Kidney epithelial cell (primary cell): ENCODE measurements at regions not wholly inside any gene's neighbourhood (a gene's known extent, or its start where the extent isn't known, plus 50 kb on each side); places are given as distances from the start of the nearest gene placed in this dataset.

ENCODE experiments used
- DNase-seq: peaks from one replicate; pipeline ENCODE4 v3.0.0-alpha.2; 2010; ENCODE audit warnings: low read depth
- H3K27me3 ChIP-seq: 2 replicates; pipeline ENCODE4 v1.6.0; 2011; ENCODE audit warnings: low read length; ENCODE audit not compliant: control insufficient read depth, insufficient read depth
- H3K36me3 ChIP-seq: 2 replicates; pipeline ENCODE4 v1.5.1; 2011; ENCODE audit warnings: low read length; ENCODE audit not compliant: control insufficient read depth, insufficient read depth
- H3K4me3 ChIP-seq: 2 replicates; pipeline ENCODE4 v1.5.1; 2011; ENCODE audit warnings: low read depth, mild to moderate bottlenecking, control low read depth, low read length
- TF ChIP-seq, protein P1 (sequence below): IDR thresholded peaks from 2 replicates; pipeline ENCODE4 v1.5.1; 2011; ENCODE audit warnings: mild to moderate bottlenecking, moderate library complexity, low read length, control low read depth, inconsistent platforms; ENCODE audit not compliant: insufficient read depth, poor library complexity, severe bottlenecking

DNA sequence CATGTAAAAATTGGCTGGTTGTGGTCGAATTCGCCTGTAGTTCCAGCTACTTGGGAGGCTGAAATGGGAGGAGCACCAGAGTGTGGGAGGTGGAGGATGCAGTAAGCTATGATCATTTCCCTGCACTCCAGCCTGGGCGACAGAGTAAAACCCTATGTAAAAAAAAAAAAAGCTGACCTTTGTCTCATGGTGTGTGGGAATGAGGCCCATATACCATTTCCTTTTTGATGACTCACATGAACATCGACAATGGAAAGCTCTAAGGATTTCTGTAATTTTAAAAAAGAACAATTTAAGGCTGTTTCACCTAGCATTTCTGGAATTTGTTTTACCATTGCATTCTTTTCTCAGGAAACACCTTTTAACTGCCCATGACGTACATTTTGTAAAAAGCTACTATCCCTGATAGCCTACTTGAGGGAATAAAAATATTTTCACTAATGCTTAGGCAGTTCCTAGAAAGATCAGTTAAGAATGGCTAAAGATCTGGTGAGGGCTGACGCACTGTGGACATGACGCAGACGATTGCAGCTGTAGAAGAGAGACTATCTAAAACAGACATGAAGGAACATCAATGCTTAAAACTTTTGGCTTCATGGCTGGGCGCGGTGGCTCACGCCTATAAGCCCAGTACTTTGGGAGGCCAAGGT lies 400.6 kb upstream of the IGFBP3 start:
- no peaks in the 10 kb centered on the region for H3K36me3 ChIP-seq
- TF ChIP-seq, protein P1, sequence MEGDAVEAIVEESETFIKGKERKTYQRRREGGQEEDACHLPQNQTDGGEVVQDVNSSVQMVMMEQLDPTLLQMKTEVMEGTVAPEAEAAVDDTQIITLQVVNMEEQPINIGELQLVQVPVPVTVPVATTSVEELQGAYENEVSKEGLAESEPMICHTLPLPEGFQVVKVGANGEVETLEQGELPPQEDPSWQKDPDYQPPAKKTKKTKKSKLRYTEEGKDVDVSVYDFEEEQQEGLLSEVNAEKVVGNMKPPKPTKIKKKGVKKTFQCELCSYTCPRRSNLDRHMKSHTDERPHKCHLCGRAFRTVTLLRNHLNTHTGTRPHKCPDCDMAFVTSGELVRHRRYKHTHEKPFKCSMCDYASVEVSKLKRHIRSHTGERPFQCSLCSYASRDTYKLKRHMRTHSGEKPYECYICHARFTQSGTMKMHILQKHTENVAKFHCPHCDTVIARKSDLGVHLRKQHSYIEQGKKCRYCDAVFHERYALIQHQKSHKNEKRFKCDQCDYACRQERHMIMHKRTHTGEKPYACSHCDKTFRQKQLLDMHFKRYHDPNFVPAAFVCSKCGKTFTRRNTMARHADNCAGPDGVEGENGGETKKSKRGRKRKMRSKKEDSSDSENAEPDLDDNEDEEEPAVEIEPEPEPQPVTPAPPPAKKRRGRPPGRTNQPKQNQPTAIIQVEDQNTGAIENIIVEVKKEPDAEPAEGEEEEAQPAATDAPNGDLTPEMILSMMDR = no peak
- DNase-seq = peak; percentile 10
- no peak overlapping the region for H3K4me3 ChIP-seq
- H3K27me3 ChIP-seq = no peaks in the 10 kb centered on the region

DNA sequence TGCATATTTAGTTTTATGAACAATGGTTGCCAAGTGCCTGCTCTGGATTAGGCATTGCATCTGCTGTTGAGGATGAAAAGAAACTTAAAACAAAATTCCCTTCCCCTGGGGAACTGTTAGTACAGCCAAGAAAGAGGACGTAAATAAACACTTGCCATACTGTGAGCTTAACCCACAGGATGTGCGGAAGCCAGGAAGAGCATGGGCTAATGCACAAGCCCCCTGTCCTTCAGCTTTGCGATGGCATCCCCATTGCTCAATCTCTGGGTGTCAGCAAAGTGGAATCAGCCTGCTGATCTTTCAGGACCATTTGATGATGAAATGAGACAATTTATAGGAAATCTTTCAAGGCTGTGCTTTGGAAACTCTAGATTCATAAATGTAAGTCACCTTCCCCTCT lies 399.9 kb upstream of the IGFBP3 start:
- Histone ChIP-seq H3K36me3 (no peaks in the 10 kb centered on the region), H3K27me3 (no peaks in the 10 kb centered on the region), H3K4me3 (no peak overlapping the region)
- TF ChIP-seq, protein P1 = no peak
- no peak for DNase-seq

DNA sequence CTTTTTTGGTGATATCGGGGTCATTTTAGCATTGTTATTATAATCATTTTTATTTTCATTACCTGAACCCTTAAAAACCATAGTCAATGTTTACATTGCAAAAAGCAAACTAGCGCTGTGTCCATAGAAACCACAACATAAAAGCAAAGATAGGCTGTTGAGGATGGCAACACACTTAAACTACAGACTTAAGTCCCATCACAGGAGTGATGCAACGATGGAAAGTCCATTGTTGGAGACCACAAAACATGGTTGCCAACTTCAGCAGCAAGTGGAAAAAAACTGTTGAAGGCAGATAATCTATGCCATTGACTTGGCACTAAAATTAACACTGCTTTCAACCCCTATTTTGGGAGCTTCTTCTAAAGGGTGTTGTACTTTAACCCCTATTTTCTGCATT lies 398.8 kb upstream of the IGFBP3 start:
- no peaks in the 10 kb centered on the region for H3K36me3 ChIP-seq
- DNase-seq = no peak
- no peaks in the 10 kb centered on the region for H3K27me3 ChIP-seq
- TF ChIP-seq, protein P1 = no peak
- H3K4me3 ChIP-seq = no peak overlapping the region

DNA sequence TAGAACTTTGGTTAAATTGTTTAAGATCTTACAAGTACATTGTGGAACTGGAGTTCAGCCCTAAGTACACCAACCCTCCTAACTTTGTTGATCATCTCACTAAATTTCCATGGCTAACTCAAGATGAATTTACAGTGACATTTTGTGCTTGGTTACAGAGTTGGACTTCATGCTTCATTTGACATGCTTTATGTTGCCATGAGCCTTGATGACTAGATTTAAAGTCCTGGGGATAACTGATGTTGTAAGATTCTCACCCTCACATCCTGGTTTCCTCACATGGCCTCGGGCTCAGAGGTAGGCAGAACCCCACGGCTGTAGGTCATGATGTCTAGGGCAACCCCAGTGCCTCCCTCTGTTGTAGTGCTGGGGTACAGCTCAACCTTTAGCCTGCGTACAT lies 397.2 kb upstream of the IGFBP3 start:
- H3K27me3 ChIP-seq = no peaks in the 10 kb centered on the region
- TF ChIP-seq, protein P1 = no peak
- no peak overlapping the region for H3K4me3 ChIP-seq
- H3K36me3 ChIP-seq = no peaks in the 10 kb centered on the region
- no peak for DNase-seq

DNA sequence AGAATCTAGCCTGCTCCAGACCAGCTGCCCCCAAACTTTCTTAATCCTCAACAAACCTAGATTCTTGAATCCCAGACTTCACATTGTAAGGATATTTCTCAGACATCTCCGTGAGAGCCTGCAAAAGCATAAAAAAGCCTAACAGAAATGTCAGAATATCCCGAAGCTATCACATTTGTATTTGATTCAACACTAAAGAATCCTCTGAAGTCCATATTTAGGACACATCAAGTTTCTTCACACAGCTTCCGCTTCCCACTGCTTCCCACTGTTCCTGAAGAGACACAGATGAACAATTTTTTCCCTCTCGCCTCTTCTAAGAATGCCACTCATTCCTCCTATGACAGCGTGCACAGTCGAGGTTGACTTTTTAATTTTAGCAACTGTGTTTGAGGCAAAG lies 396.2 kb upstream of the IGFBP3 start:
- no peak overlapping the region for H3K4me3 ChIP-seq
- no peaks in the 10 kb centered on the region for H3K27me3 ChIP-seq
- DNase-seq = no peak
- TF ChIP-seq, protein P1 = no peak
- no peaks in the 10 kb centered on the region for H3K36me3 ChIP-seq

DNA sequence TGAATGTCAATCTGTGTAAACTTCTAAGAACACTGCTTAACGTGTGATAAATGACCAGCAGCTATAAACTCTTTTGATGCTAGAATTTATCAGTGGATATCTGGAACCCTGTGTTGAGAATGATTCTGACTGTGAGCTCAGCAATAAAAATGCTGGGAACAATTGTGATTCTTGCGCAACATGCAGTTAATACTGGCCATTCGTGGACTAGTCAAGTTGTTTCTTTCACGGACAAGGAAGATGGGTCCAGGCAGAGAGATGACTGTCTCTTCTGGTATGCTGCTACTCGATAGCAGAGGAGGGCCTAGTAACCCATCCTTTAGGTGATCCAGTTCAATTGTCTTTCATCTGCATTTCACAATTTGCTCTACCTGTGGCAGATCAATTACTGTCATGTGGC lies 394.8 kb upstream of the IGFBP3 start:
- H3K27me3 ChIP-seq = no peaks in the 10 kb centered on the region
- H3K4me3 ChIP-seq = no peak overlapping the region
- TF ChIP-seq, protein P1 = no peak
- no peaks in the 10 kb centered on the region for H3K36me3 ChIP-seq
- DNase-seq = no peak
